ENCODE measurements at regions not wholly inside any gene's neighbourhood (a gene's known extent, or its start where the extent isn't known, plus 50 kb on each side); places are given as distances from the start of the nearest gene placed in this dataset.

DNA sequence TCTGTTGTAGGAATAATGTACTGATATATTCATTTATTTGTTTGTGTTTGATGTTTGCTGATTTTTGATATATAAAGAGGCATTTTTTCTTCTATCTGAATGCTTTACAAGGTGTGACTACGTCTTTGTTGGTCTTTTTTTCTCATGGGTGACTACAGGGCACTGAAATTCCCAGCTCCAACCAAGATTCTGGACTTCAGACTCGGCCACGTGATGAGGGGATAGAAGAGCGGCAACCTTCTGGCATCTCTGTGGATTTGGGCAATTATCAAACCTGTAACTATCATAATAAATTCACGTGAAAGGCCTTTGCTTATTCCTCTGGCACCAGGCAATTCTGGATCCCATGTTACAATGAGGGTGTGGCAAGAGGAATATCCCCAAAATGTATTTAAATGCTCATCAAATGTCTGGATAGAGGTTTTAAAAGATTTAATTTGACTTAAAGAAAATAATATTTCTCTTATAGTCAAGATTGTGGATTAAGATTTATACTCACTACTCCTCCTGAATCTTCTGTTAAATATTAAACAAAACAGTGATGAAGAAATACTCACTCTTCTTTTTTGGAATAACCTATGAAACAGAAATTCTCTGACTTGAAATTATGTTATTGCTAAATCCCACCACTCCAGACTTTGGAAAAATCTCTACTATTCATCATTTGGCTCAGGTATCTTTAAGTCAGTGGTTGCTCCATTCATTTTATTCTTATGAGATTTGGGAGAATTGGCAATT, 276.3 kb downstream of the GPR37 start:
- TF ChIP-seq, protein P1, sequence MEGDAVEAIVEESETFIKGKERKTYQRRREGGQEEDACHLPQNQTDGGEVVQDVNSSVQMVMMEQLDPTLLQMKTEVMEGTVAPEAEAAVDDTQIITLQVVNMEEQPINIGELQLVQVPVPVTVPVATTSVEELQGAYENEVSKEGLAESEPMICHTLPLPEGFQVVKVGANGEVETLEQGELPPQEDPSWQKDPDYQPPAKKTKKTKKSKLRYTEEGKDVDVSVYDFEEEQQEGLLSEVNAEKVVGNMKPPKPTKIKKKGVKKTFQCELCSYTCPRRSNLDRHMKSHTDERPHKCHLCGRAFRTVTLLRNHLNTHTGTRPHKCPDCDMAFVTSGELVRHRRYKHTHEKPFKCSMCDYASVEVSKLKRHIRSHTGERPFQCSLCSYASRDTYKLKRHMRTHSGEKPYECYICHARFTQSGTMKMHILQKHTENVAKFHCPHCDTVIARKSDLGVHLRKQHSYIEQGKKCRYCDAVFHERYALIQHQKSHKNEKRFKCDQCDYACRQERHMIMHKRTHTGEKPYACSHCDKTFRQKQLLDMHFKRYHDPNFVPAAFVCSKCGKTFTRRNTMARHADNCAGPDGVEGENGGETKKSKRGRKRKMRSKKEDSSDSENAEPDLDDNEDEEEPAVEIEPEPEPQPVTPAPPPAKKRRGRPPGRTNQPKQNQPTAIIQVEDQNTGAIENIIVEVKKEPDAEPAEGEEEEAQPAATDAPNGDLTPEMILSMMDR (IDR thresholded peaks at IDR 0.05; ENCODE audit: low read length), result no peak
- TF ChIP-seq EZH2 (optimal IDR thresholded peaks at IDR 0.05; ENCODE audit: low read depth, low read length), result no peak
- no peak for TF ChIP-seq EZH2phosphoT487 (IDR thresholded peaks at IDR 0.05; ENCODE audit: low read length)

All from MM.1S (cell line).